ENCODE measurements at regions not wholly inside any gene's neighbourhood (a gene's known extent, or its start where the extent isn't known, plus 50 kb on each side); places are given as distances from the start of the nearest gene placed in this dataset.

DNA sequence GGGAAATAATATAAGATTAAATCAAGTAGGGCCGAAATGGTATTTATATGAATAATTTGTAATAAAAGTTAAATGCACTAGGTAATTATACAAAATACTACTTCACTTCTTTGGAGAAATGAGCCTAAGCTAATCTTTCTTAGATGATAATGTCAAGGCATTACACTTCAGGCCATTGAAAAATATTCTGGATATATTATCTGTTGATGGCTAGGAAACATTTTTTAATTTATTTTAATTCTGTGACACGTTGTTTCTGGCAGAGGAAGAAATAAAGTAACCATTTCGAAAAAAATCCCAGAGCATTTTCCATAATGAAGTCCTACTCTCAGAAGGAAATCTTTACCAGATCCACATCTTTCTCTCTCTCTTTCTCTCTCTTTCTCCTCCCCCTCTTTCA lies 133.9 kb downstream of the MMUT start:
- TF ChIP-seq, protein P1, sequence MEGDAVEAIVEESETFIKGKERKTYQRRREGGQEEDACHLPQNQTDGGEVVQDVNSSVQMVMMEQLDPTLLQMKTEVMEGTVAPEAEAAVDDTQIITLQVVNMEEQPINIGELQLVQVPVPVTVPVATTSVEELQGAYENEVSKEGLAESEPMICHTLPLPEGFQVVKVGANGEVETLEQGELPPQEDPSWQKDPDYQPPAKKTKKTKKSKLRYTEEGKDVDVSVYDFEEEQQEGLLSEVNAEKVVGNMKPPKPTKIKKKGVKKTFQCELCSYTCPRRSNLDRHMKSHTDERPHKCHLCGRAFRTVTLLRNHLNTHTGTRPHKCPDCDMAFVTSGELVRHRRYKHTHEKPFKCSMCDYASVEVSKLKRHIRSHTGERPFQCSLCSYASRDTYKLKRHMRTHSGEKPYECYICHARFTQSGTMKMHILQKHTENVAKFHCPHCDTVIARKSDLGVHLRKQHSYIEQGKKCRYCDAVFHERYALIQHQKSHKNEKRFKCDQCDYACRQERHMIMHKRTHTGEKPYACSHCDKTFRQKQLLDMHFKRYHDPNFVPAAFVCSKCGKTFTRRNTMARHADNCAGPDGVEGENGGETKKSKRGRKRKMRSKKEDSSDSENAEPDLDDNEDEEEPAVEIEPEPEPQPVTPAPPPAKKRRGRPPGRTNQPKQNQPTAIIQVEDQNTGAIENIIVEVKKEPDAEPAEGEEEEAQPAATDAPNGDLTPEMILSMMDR (conservative IDR thresholded peaks at IDR 0.05; ENCODE audit: low read depth, low read length): no peak
- no peak for TF ChIP-seq EZH2phosphoT487 (IDR thresholded peaks at IDR 0.05; ENCODE audit: borderline replicate concordance, low read length)
- no peak for TF ChIP-seq EZH2 (IDR thresholded peaks at IDR 0.05; ENCODE audit: low read length, unreplicated experiment)

All from PC-3 (cell line).